IMR-90 (cell line): ENCODE measurements at regions not wholly inside any gene's neighbourhood (a gene's known extent, or its start where the extent isn't known, plus 50 kb on each side); places are given as distances from the start of the nearest gene placed in this dataset.

ENCODE experiments used
- ATAC-seq: fragments of 200-7000 bp; cut with Tn5 transposase; 2 replicates; pipeline ENCODE4 v1.9.1; 2020; ENCODE audit warnings: low read depth, mild to moderate bottlenecking, moderate library complexity
- BruUV-seq: library from RNA; stranded (reverse); fragments of 400-500 nt; replicated peaks from 2 replicates; lab custom pipeline; 2021; lab: Mats Ljungman, UMichigan
- CTCF ChIA-PET: fragments of 300-600 bp; formaldehyde crosslinking; extraction: SDS; loops from one replicate; lab custom pipeline; 2021; ENCODE audit warnings: antibody characterized with exemption; lab: Yijun Ruan, JAX
- POLR2A ChIA-PET: fragments of 300-600 bp; sonication (Branson Sonifier 250); formaldehyde crosslinking; loops from one replicate; lab custom pipeline; 2022; ENCODE audit warnings: antibody characterized with exemption; ENCODE audit not compliant: unreplicated experiment; lab: Charles Lee
- DNase-seq: peaks from one replicate; pipeline ENCODE4 v3.0.0; 2013
- H2AFZ ChIP-seq: replicated peaks from 2 replicates; pipeline ENCODE3; 2013; ENCODE audit warnings: low read length, mild to moderate bottlenecking; ENCODE audit not compliant: poor library complexity
- H2AK5ac ChIP-seq: 2 replicates; pipeline ENCODE4 v1.6.1; 2013; ENCODE audit warnings: low read depth, low read length, inconsistent platforms
- H2AK9ac ChIP-seq: replicated peaks from 2 replicates; pipeline ENCODE3; 2013; ENCODE audit warnings: mild to moderate bottlenecking, low read depth, low read length, moderate library complexity; ENCODE audit not compliant: poor library complexity
- H2BK120ac ChIP-seq: 2 replicates; pipeline ENCODE4 v1.6.1; 2013; ENCODE audit warnings: low read depth, low read length, inconsistent platforms
- H2BK15ac ChIP-seq: 3 replicates; pipeline ENCODE4 v1.6.1; 2013; ENCODE audit warnings: low read depth, low read length, inconsistent platforms
- H2BK20ac ChIP-seq: 2 replicates; pipeline ENCODE4 v1.6.1; 2013; ENCODE audit warnings: low read depth, mild to moderate bottlenecking, inconsistent platforms, low read length, moderate library complexity
- H2BK5ac ChIP-seq: 2 replicates; pipeline ENCODE4 v1.6.1; 2013; ENCODE audit warnings: mild to moderate bottlenecking, low read depth, low read length, inconsistent platforms; ENCODE audit not compliant: poor library complexity, severe bottlenecking
- H3K14ac ChIP-seq: replicated peaks from 2 replicates; pipeline ENCODE4 v1.6.1; 2013; ENCODE audit warnings: low read depth, low read length, inconsistent platforms
- H3K18ac ChIP-seq: 2 replicates; pipeline ENCODE4 v1.6.1; 2013; ENCODE audit warnings: low read depth, low read length, control low read depth
- H3K23ac ChIP-seq: 2 replicates; pipeline ENCODE4 v1.6.1; 2013; ENCODE audit warnings: low read depth, low read length, inconsistent platforms
- H3K27ac ChIP-seq: 2 replicates; pipeline ENCODE4 v1.5.1; 2013; ENCODE audit warnings: mild to moderate bottlenecking, control low read depth, low read length; ENCODE audit not compliant: insufficient read depth
- H3K27me3 ChIP-seq: 2 replicates; pipeline ENCODE4 v1.6.1; 2013; ENCODE audit warnings: low read length; ENCODE audit not compliant: control insufficient read depth, insufficient read depth
- H3K36me3 ChIP-seq: 2 replicates; pipeline ENCODE4 v1.6.1; 2013; ENCODE audit warnings: low read length, mixed read lengths; ENCODE audit not compliant: control insufficient read depth, insufficient read depth
- H3K4ac ChIP-seq: 2 replicates; pipeline ENCODE4 v1.6.1; 2013; ENCODE audit warnings: low read depth, low read length, inconsistent platforms
- H3K4me1 ChIP-seq: 2 replicates; pipeline ENCODE4 v1.6.1; 2013; ENCODE audit warnings: low read length, mixed read lengths; ENCODE audit not compliant: control insufficient read depth, insufficient read depth
- H3K4me2 ChIP-seq: 2 replicates; pipeline ENCODE4 v1.6.1; 2013; ENCODE audit warnings: low read depth, mild to moderate bottlenecking, control low read depth, low read length, moderate library complexity
- H3K4me3 ChIP-seq: 2 replicates; pipeline ENCODE4 v1.5.1; 2013; ENCODE audit warnings: low read depth, mild to moderate bottlenecking, control low read depth, low read length, moderate library complexity; ENCODE audit not compliant: insufficient read depth
- H3K56ac ChIP-seq: 2 replicates; pipeline ENCODE4 v1.6.1; 2013; ENCODE audit warnings: low read length, inconsistent platforms; ENCODE audit not compliant: insufficient read depth; ENCODE audit errors: extremely low read depth
- H3K79me1 ChIP-seq, 2 experiments: 2 replicates each; pipeline ENCODE4 v1.6.1; 2013; ENCODE audit warnings: low read length in 2 of 2, inconsistent platforms in 1 of 2, low read depth in 1 of 2
- H3K9ac ChIP-seq: 2 replicates; pipeline ENCODE4 v1.6.1; 2013; ENCODE audit warnings: low read depth, low read length, control low read depth
- H3K9me1 ChIP-seq: 2 replicates; pipeline ENCODE4 v1.6.1; 2013; ENCODE audit warnings: low read length, inconsistent platforms; ENCODE audit not compliant: insufficient read depth
- H3K9me3 ChIP-seq: 2 replicates; pipeline ENCODE4 v1.6.1; 2013; ENCODE audit warnings: low read length; ENCODE audit not compliant: control insufficient read depth, insufficient read depth
- H4K20me1 ChIP-seq: 2 replicates; pipeline ENCODE4 v1.6.1; 2013; ENCODE audit warnings: low read length, inconsistent platforms; ENCODE audit not compliant: insufficient read depth
- H4K5ac ChIP-seq: 2 replicates; pipeline ENCODE4 v1.6.1; 2013; ENCODE audit warnings: mild to moderate bottlenecking, low read depth, low read length, control low read depth
- H4K8ac ChIP-seq, 2 experiments: 2 replicates each; pipeline ENCODE4 v1.6.1; 2013; ENCODE audit warnings: low read depth in 2 of 2, low read length in 2 of 2, control low read depth in 1 of 2, inconsistent platforms in 1 of 2
- H4K91ac ChIP-seq: 2 replicates; pipeline ENCODE4 v1.6.1; 2013; ENCODE audit warnings: low read depth, low read length, inconsistent platforms; ENCODE audit not compliant: insufficient read depth
- BHLHE40 ChIP-seq: fragments of 150-350 bp; IDR thresholded peaks from 2 replicates; pipeline ENCODE4 v1.6.1; 2016; ENCODE audit warnings: mild to moderate bottlenecking, low read depth, low read length
- CEBPB ChIP-seq: IDR thresholded peaks from 2 replicates; pipeline ENCODE4 v1.6.1; 2012; ENCODE audit warnings: low read depth, low read length, improper control_type of control experiment
- CHD1 ChIP-seq: IDR thresholded peaks from 2 replicates; pipeline ENCODE4 v1.6.1; 2012; ENCODE audit warnings: low read depth, low read length, improper control_type of control experiment
- FOS ChIP-seq: fragments of 150-350 bp; IDR thresholded peaks from 2 replicates; pipeline ENCODE4 v1.6.1; 2016; ENCODE audit warnings: low read depth, low read length
- MAFK ChIP-seq: IDR thresholded peaks from 2 replicates; pipeline ENCODE4 v1.6.1; 2012; ENCODE audit warnings: low read depth, low read length, improper control_type of control experiment
- MAZ ChIP-seq: IDR thresholded peaks from 2 replicates; pipeline ENCODE4 v1.6.1; 2012; ENCODE audit warnings: low read depth, mild to moderate bottlenecking, low read length, improper control_type of control experiment, moderate library complexity, borderline replicate concordance
- MXI1 ChIP-seq: IDR thresholded peaks from 2 replicates; pipeline ENCODE4 v1.6.1; 2012; ENCODE audit warnings: low read depth, mild to moderate bottlenecking, low read length, moderate library complexity, borderline replicate concordance
- NFE2L2 ChIP-seq: fragments of 150-350 bp; IDR thresholded peaks from 2 replicates; pipeline ENCODE4 v1.6.1; 2016; ENCODE audit warnings: low read depth, mild to moderate bottlenecking, low read length
- POLR2A ChIP-seq: IDR thresholded peaks from 2 replicates; pipeline ENCODE4 v1.6.1; 2012; ENCODE audit warnings: mild to moderate bottlenecking, low read depth, low read length
- RAD21 ChIP-seq: IDR thresholded peaks from 2 replicates; pipeline ENCODE4 v1.6.1; 2012; ENCODE audit warnings: low read length, improper control_type of control experiment
- RCOR1 ChIP-seq: IDR thresholded peaks from 2 replicates; pipeline ENCODE4 v1.6.1; 2012; ENCODE audit warnings: mild to moderate bottlenecking, low read length, improper control_type of control experiment; ENCODE audit not compliant: insufficient replicate concordance
- RFX5 ChIP-seq: IDR thresholded peaks from 2 replicates; pipeline ENCODE4 v1.8.0; 2012; ENCODE audit warnings: low read depth, mild to moderate bottlenecking, low read length, moderate library complexity
- SMC3 ChIP-seq: fragments of 150-350 bp; IDR thresholded peaks from 2 replicates; pipeline ENCODE4 v1.6.1; 2016; ENCODE audit warnings: low read depth, mild to moderate bottlenecking, antibody characterized with exemption, low read length, moderate library complexity
- WGBS, 2 experiments: methylation state at CpG; one replicate each; pipeline versions ENCODE4 v1.1.5 to v1.1.7; 2013; ENCODE audit warnings: missing lambda C conversion rate in 2 of 2; ENCODE audit not compliant: insufficient read length in 1 of 2; ENCODE audit errors: extremely low coverage in 2 of 2; 5-methylcytosine and 5-hydroxymethylcytosine counted together
- dilution Hi-C: fragments of 300-500 bp; cut with HindIII; formaldehyde crosslinking; loops from one replicate; pipeline ENCODE4 v1.14.3; 2018; ENCODE audit warnings: low sequenced_read_pairs; ENCODE audit not compliant: unreplicated experiment
- in situ Hi-C: fragments of 300-500 bp; cut with MboI; formaldehyde crosslinking; loops from 3 replicates; pipeline ENCODE4 v1.14.3; 2019; ENCODE audit warnings: low sequenced_read_pairs, inconsistent platforms, mixed read lengths
- intact Hi-C: fragments of 100-400 bp; cut with micrococcal nuclease; formaldehyde crosslinking; loops from 2 replicates; pipeline ENCODE4 v1.10.0; 2022
- TF ChIP-seq, protein P1 (sequence below): fragments of 150-350 bp; IDR thresholded peaks from 2 replicates; pipeline ENCODE4 v1.6.1; 2016; ENCODE audit warnings: low read depth, mild to moderate bottlenecking, low read length, moderate library complexity, borderline replicate concordance
- TF ChIP-seq, protein P2 (sequence below): fragments of 150-350 bp; IDR thresholded peaks from 2 replicates; pipeline ENCODE4 v1.6.1; 2017; ENCODE audit warnings: mild to moderate bottlenecking, antibody characterized with exemption, low read length, low read depth
- TF ChIP-seq, protein P3 (sequence below): conservative IDR thresholded peaks from 2 replicates; pipeline ENCODE4 v1.5.1; 2012; ENCODE audit warnings: mild to moderate bottlenecking, low read depth, low read length, improper control_type of control experiment

DNA sequence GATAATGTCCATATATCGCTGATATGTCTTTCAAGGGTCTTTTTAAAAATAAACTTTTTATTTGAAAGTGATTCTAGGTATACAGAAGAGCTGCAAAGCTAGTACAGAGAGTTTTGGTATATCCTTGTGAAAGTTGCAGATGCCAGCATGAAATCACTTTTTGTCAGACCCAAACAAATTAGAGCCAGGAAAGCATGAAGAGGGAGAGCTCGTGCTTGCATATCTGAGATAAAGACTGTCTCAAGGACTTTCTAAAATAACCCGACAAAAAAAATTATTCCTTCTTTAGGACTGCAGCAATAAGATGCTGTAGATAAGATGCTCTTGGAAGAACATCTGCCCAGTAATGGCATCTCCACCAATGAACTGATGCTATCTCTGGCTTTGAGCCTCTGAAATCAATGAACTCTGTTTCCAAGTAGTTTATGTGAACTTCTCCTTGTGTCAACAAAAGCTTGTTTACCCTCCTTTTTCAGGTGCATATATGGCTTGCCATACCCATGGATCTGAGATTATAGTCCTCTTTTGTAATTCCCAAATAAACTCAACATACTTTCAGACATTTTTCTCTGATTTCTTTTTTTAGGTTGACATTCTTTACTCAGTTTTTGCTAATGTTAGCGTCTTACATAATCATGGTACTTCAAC, 774.6 kb upstream of the FAM98A start:
- Histone ChIP-seq H3K36me3 (no peaks in the 10 kb centered on the region), H4K91ac (no peak overlapping the region), H3K4me1 (no peaks in the 10 kb centered on the region), H2AFZ (no peak overlapping the region), H4K5ac (no peak overlapping the region), H4K8ac (no peak overlapping the region), H3K27ac (no peak overlapping the region), H3K4ac (no peak overlapping the region), H3K18ac (no peak overlapping the region), H2AK9ac (no peak overlapping the region), H2BK15ac (no peak overlapping the region), H3K9me1 (no peaks in the 10 kb centered on the region), H3K56ac (no peak overlapping the region), H3K4me2 (no peak overlapping the region), H4K20me1 (no peaks in the 10 kb centered on the region), H3K14ac (no peak overlapping the region), H3K4me3 (no peak overlapping the region), H3K9me3 (peaks cover 9% of the 10 kb centered on the region; the same call in 1 of the 2 replicates), H2BK20ac (no peak overlapping the region), H2AK5ac (no peak overlapping the region), H3K79me1 (no peaks in the 10 kb centered on the region), H2BK120ac (no peak overlapping the region), H2BK5ac (no peak overlapping the region), H3K23ac (no peak overlapping the region), H3K27me3 (no peaks in the 10 kb centered on the region), H3K9ac (no peak overlapping the region)
- TF ChIP-seq CEBPB (no peak), MAZ (no peak), MAFK (no peak), NFE2L2 (no peak), FOS (no peak), RFX5 (no peak), CHD1 (no peak), POLR2A (no peak), RCOR1 (no peak), RAD21 (no peak), SMC3 (no peak), BHLHE40 (no peak), MXI1 (no peak)
- TF ChIP-seq, protein P1, sequence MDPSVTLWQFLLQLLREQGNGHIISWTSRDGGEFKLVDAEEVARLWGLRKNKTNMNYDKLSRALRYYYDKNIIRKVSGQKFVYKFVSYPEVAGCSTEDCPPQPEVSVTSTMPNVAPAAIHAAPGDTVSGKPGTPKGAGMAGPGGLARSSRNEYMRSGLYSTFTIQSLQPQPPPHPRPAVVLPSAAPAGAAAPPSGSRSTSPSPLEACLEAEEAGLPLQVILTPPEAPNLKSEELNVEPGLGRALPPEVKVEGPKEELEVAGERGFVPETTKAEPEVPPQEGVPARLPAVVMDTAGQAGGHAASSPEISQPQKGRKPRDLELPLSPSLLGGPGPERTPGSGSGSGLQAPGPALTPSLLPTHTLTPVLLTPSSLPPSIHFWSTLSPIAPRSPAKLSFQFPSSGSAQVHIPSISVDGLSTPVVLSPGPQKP, result no peak
- TF ChIP-seq, protein P2, sequence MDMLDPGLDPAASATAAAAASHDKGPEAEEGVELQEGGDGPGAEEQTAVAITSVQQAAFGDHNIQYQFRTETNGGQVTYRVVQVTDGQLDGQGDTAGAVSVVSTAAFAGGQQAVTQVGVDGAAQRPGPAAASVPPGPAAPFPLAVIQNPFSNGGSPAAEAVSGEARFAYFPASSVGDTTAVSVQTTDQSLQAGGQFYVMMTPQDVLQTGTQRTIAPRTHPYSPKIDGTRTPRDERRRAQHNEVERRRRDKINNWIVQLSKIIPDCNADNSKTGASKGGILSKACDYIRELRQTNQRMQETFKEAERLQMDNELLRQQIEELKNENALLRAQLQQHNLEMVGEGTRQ, result no peak
- TF ChIP-seq, protein P3, sequence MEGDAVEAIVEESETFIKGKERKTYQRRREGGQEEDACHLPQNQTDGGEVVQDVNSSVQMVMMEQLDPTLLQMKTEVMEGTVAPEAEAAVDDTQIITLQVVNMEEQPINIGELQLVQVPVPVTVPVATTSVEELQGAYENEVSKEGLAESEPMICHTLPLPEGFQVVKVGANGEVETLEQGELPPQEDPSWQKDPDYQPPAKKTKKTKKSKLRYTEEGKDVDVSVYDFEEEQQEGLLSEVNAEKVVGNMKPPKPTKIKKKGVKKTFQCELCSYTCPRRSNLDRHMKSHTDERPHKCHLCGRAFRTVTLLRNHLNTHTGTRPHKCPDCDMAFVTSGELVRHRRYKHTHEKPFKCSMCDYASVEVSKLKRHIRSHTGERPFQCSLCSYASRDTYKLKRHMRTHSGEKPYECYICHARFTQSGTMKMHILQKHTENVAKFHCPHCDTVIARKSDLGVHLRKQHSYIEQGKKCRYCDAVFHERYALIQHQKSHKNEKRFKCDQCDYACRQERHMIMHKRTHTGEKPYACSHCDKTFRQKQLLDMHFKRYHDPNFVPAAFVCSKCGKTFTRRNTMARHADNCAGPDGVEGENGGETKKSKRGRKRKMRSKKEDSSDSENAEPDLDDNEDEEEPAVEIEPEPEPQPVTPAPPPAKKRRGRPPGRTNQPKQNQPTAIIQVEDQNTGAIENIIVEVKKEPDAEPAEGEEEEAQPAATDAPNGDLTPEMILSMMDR, result no peak
- in situ Hi-C loops (no loop called here), intact Hi-C loops (no loop called here), dilution Hi-C loops (no loop called here)
- BruUV-seq, result no TSS peak
- ChIA-PET CTCF (no interaction called here), POLR2A (no interaction called here)
- ATAC-seq (no peak), DNase-seq (no peak)
- WGBS, 2 experiments, result no CpG with 5 or more reads among the region's 4 CpGs
